H1 (cell line): ENCODE measurements at regions not wholly inside any gene's neighbourhood (a gene's known extent, or its start where the extent isn't known, plus 50 kb on each side); places are given as distances from the start of the nearest gene placed in this dataset.

ENCODE experiments used
- CTCF ChIA-PET: fragments of 300-600 bp; sonication (Branson Sonifier 250); formaldehyde crosslinking; loops from one replicate; lab custom pipeline; 2021; ENCODE audit not compliant: partially characterized antibody; lab: Charles Lee
- POLR2A ChIA-PET: fragments of 300-600 bp; sonication (Branson Sonifier 250); formaldehyde crosslinking; loops from one replicate; lab custom pipeline; 2021; ENCODE audit warnings: inconsistent platforms; ENCODE audit not compliant: partially characterized antibody; lab: Charles Lee
- DNase-seq, 2 experiments: peaks; one replicate each; pipeline versions ENCODE4 v3.0.0 to v3.0.0-alpha.2; 2010 to 2022; ENCODE audit warnings: low spot score in 2 of 2, low read depth in 1 of 2, mixed read lengths in 1 of 2
- FAIRE-seq: peaks from 2 replicates; lab custom pipeline; 2011; peaks lifted over from hg19 to GRCh38; lab: Jason Lieb, UNC
- H2AFZ ChIP-seq: 2 replicates; pipeline ENCODE4 v1.8.1; 2012; ENCODE audit warnings: low read length, inconsistent platforms
- H2AK5ac ChIP-seq: 2 replicates; pipeline ENCODE4 v1.6.1; 2013; ENCODE audit warnings: low read depth, low read length
- H2BK120ac ChIP-seq: replicated peaks from 2 replicates; pipeline ENCODE3; 2013; ENCODE audit warnings: low read depth, low read length, inconsistent platforms
- H2BK12ac ChIP-seq: 2 replicates; pipeline ENCODE4 v1.6.1; 2013; ENCODE audit warnings: low read depth, low read length
- H2BK15ac ChIP-seq: 2 replicates; pipeline ENCODE4 v1.6.1; 2013; ENCODE audit warnings: low read length
- H2BK20ac ChIP-seq: 2 replicates; pipeline ENCODE4 v1.6.1; 2013; ENCODE audit warnings: low read length
- H2BK5ac ChIP-seq: 2 replicates; pipeline ENCODE4 v1.6.1; 2013; ENCODE audit warnings: low read depth, low read length
- H3K14ac ChIP-seq: 2 replicates; pipeline ENCODE4 v1.6.1; 2013; ENCODE audit warnings: inconsistent platforms; ENCODE audit not compliant: insufficient read length
- H3K18ac ChIP-seq: 2 replicates; pipeline ENCODE4 v1.6.1; 2013; ENCODE audit warnings: low read length; ENCODE audit errors: extremely low read depth
- H3K23ac ChIP-seq: 2 replicates; pipeline ENCODE4 v1.6.1; 2013; ENCODE audit warnings: inconsistent platforms; ENCODE audit not compliant: insufficient read length
- H3K23me2 ChIP-seq: 2 replicates; pipeline ENCODE4 v1.6.1; 2013; ENCODE audit warnings: low read depth, low read length
- H3K27ac ChIP-seq: 2 replicates; pipeline ENCODE4 v1.6.1; 2011; ENCODE audit warnings: low read depth, low read length, inconsistent platforms
- H3K27me3 ChIP-seq, 4 experiments: replicated peaks in 1 of 4; 1 replicate in 1 of 4; 2 replicates in 3 of 4; pipeline versions ENCODE4 v1.6.1 to v1.8.1; 2011 to 2013; ENCODE audit warnings: low read length in 3 of 4, mild to moderate bottlenecking in 3 of 4, inconsistent platforms in 2 of 4, mixed read lengths in 2 of 4, moderate library complexity in 1 of 4; ENCODE audit not compliant: control insufficient read depth in 3 of 4, insufficient read depth in 3 of 4; ENCODE audit errors: extremely low read depth in 1 of 4
- H3K36me3 ChIP-seq, 4 experiments: 2 replicates each; pipeline versions ENCODE4 v1.6.1 to v1.8.1; 2011 to 2013; ENCODE audit warnings: mild to moderate bottlenecking in 4 of 4, low read length in 3 of 4, moderate library complexity in 2 of 4, control low read depth in 1 of 4, inconsistent platforms in 1 of 4; ENCODE audit not compliant: insufficient read depth in 4 of 4, control insufficient read depth in 2 of 4
- H3K4ac ChIP-seq: replicated peaks from 2 replicates; pipeline ENCODE3; 2013; ENCODE audit warnings: low read length, low read depth, mixed read lengths, inconsistent platforms; ENCODE audit not compliant: insufficient read length
- H3K4me1 ChIP-seq, 4 experiments: replicated peaks in 1 of 4; 1 replicate in 1 of 4; 2 replicates in 3 of 4; pipeline versions ENCODE4 v1.6.1 to v1.8.1; 2011 to 2013; ENCODE audit warnings: low read length in 3 of 4, inconsistent platforms in 2 of 4, mixed read lengths in 1 of 4; ENCODE audit not compliant: insufficient read depth in 4 of 4, control insufficient read depth in 3 of 4
- H3K4me2 ChIP-seq, 2 experiments: 2 replicates each; pipeline versions ENCODE4 v1.6.1 to v1.8.1; 2011 to 2013; ENCODE audit warnings: low read depth in 2 of 2, low read length in 2 of 2, control low read depth in 1 of 2, inconsistent platforms in 1 of 2, mild to moderate bottlenecking in 1 of 2; ENCODE audit not compliant: insufficient read depth in 1 of 2
- H3K4me3 ChIP-seq, 4 experiments: fragments of 200-600, 300-600 bp in 1 of 4; sonication (generic), shearing (Covaris generic), sonication (Bioruptor Twin) in 1 of 4; 2 replicates each; pipeline versions ENCODE4 v1.5.1 to v1.8.1; 2011 to 2016; ENCODE audit warnings: low read length in 4 of 4, low read depth in 3 of 4, control low read depth in 2 of 4, inconsistent platforms in 2 of 4, mild to moderate bottlenecking in 2 of 4, mixed read lengths in 1 of 4, moderate library complexity in 1 of 4; ENCODE audit not compliant: insufficient read depth in 2 of 4; ENCODE audit errors: extremely low read depth in 1 of 4
- H3K56ac ChIP-seq: replicated peaks from 2 replicates; pipeline ENCODE3; 2013; ENCODE audit warnings: low read depth, mild to moderate bottlenecking, mixed read lengths, low read length, inconsistent platforms; ENCODE audit not compliant: insufficient read length
- H3K79me1 ChIP-seq: 2 replicates; pipeline ENCODE4 v1.6.1; 2013; ENCODE audit warnings: low read depth, low read length, control low read depth
- H3K79me2 ChIP-seq, 2 experiments: 2 replicates each; pipeline versions ENCODE4 v1.6.1 to v1.8.1; 2012 to 2013; ENCODE audit warnings: low read length in 2 of 2, mild to moderate bottlenecking in 2 of 2, inconsistent platforms in 1 of 2; ENCODE audit not compliant: insufficient read depth in 2 of 2, control insufficient read depth in 1 of 2
- H3K9ac ChIP-seq, 4 experiments: replicated peaks in 1 of 4; 1 replicate in 1 of 4; 2 replicates in 3 of 4; pipeline versions ENCODE4 v1.6.1 to v1.8.1; 2011 to 2013; ENCODE audit warnings: low read depth in 3 of 4, low read length in 3 of 4, control low read depth in 2 of 4, mild to moderate bottlenecking in 2 of 4, moderate library complexity in 2 of 4, inconsistent platforms in 1 of 4; ENCODE audit errors: extremely low read depth in 1 of 4
- H3K9me3 ChIP-seq, 2 experiments: 2 replicates each; pipeline versions ENCODE4 v1.6.1 to v1.8.1; 2012 to 2013; ENCODE audit warnings: mild to moderate bottlenecking in 2 of 2, moderate library complexity in 2 of 2, control low read depth in 1 of 2, inconsistent platforms in 1 of 2, low read depth in 1 of 2, low read length in 1 of 2, mixed read lengths in 1 of 2; ENCODE audit not compliant: insufficient read depth in 2 of 2
- H4K20me1 ChIP-seq, 2 experiments: replicated peaks in 1 of 2; 2 replicates each; pipeline versions ENCODE3 to v1.8.1; 2011 to 2013; ENCODE audit warnings: inconsistent platforms in 2 of 2, low read length in 2 of 2, mild to moderate bottlenecking in 1 of 2; ENCODE audit not compliant: insufficient read depth in 2 of 2, control insufficient read depth in 1 of 2
- H4K5ac ChIP-seq: 2 replicates; pipeline ENCODE4 v1.6.1; 2013; ENCODE audit warnings: low read length, low read depth, mixed read lengths, inconsistent platforms; ENCODE audit not compliant: insufficient read length
- H4K8ac ChIP-seq: 2 replicates; pipeline ENCODE4 v1.8.0; 2013; ENCODE audit warnings: mild to moderate bottlenecking, moderate library complexity, low read length, inconsistent platforms; ENCODE audit not compliant: insufficient read depth; ENCODE audit errors: extremely low read depth
- H4K91ac ChIP-seq: replicated peaks from 2 replicates; pipeline ENCODE3; 2013; ENCODE audit warnings: low read length, mixed read lengths, inconsistent platforms; ENCODE audit not compliant: insufficient read length
- ATF3 ChIP-seq: IDR thresholded peaks from 2 replicates; pipeline ENCODE4 v1.6.1; 2011; ENCODE audit warnings: low read depth, mild to moderate bottlenecking, low read length; ENCODE audit not compliant: insufficient read depth
- BCL11A ChIP-seq, 2 experiments: IDR thresholded peaks; one replicate each; pipeline ENCODE4 v1.6.1; 2011; ENCODE audit warnings: low read depth in 2 of 2, low read length in 2 of 2, mild to moderate bottlenecking in 2 of 2
- CBX5 ChIP-seq: fragments of 300-800, 300-1000 bp; sonication (generic); IDR thresholded peaks from 2 replicates; pipeline ENCODE4 v1.7.1; 2016; ENCODE audit warnings: antibody characterized with exemption, low read length, low read depth
- CEBPB ChIP-seq: IDR thresholded peaks from 2 replicates; pipeline ENCODE4 v1.6.1; 2012; ENCODE audit warnings: low read depth, low read length
- CHD1 ChIP-seq: IDR thresholded peaks from 2 replicates; pipeline ENCODE4 v1.6.1; 2012; ENCODE audit warnings: low read depth, low read length, improper control_type of control experiment
- EGR1 ChIP-seq: IDR thresholded peaks from 2 replicates; pipeline ENCODE4 v1.6.1; 2011; ENCODE audit warnings: low read depth, low read length, borderline replicate concordance
- FOSL1 ChIP-seq: IDR thresholded peaks from 2 replicates; pipeline ENCODE4 v1.6.1; 2011; ENCODE audit warnings: mild to moderate bottlenecking, low read depth, low read length, moderate library complexity; ENCODE audit not compliant: insufficient read depth
- GTF2F1 ChIP-seq: IDR thresholded peaks from 2 replicates; pipeline ENCODE4 v1.6.1; 2012; ENCODE audit warnings: low read depth, low read length, improper control_type of control experiment, borderline replicate concordance
- JUN ChIP-seq: IDR thresholded peaks from 2 replicates; pipeline ENCODE4 v1.6.1; 2011; ENCODE audit warnings: low read depth, mild to moderate bottlenecking, improper control_type of control experiment, low read length
- NANOG ChIP-seq: IDR thresholded peaks from 2 replicates; pipeline ENCODE4 v1.6.1; 2011; ENCODE audit warnings: low read length, low read depth, mild to moderate bottlenecking, inconsistent platforms; ENCODE audit not compliant: insufficient read depth, poor library complexity, severe bottlenecking
- POLR2A ChIP-seq, 2 experiments: IDR thresholded peaks; 1 replicate in 1 of 2; 2 replicates in 1 of 2; pipeline ENCODE4 v1.6.1; 2011; ENCODE audit warnings: low read depth in 2 of 2, low read length in 2 of 2, mild to moderate bottlenecking in 2 of 2; ENCODE audit errors: control extremely low read depth in 1 of 2
- RAD21 ChIP-seq, 2 experiments: IDR thresholded peaks in 1 of 2; conservative IDR thresholded peaks in 1 of 2; 2 replicates each; pipeline ENCODE4 v1.6.1; 2011; ENCODE audit warnings: low read depth in 2 of 2, low read length in 2 of 2, improper control_type of control experiment in 1 of 2, inconsistent platforms in 1 of 2, mild to moderate bottlenecking in 1 of 2, moderate library complexity in 1 of 2
- TBP ChIP-seq: IDR thresholded peaks from 2 replicates; pipeline ENCODE4 v1.6.1; 2011; ENCODE audit warnings: low read depth, low read length, improper control_type of control experiment
- USF2 ChIP-seq: IDR thresholded peaks from 2 replicates; pipeline ENCODE4 v1.6.1; 2011; ENCODE audit warnings: low read length, improper control_type of control experiment
- WGBS, 2 experiments: shearing (Covaris generic) in 1 of 2; methylation state at CpG; one replicate each; pipeline versions ENCODE4 v1.1.6 to v1.1.7; 2013 to 2015; ENCODE audit warnings: low lambda C conversion rate in 2 of 2, mixed read lengths in 2 of 2, inconsistent platforms in 1 of 2, low coverage in 1 of 2, missing lambda C conversion rate in 1 of 2; ENCODE audit not compliant: insufficient replicate concordance in 2 of 2, insufficient coverage in 1 of 2, insufficient read length in 1 of 2; ENCODE audit errors: extremely low coverage in 1 of 2, missing lambda C conversion rate in 1 of 2; 5-methylcytosine and 5-hydroxymethylcytosine counted together

- Histone ChIP-seq H2BK5ac (no peak overlapping the region), H3K79me2 (no peaks in the 10 kb centered on the region), H3K4me1 (no peaks in the 10 kb centered on the region), H3K9me3 (no peaks in the 10 kb centered on the region), H3K9ac (no peak overlapping the region), H3K23me2 (no peaks in the 10 kb centered on the region), H3K23ac (no peak overlapping the region), H3K18ac (no peak overlapping the region), H2BK12ac (0 out of 2 replicates have a peak overlapping the region, but pooled peaks have one; percentile 60), H2BK15ac (no peak overlapping the region), H3K56ac (no peak overlapping the region), H3K4me3 (no peak overlapping the region), H3K36me3 (no peaks in the 10 kb centered on the region), H3K27ac (no peak overlapping the region), H4K5ac (no peak overlapping the region), H3K27me3 (no peaks in the 10 kb centered on the region), H2BK120ac (no peak overlapping the region), H3K4me2 (no peak overlapping the region), H2AK5ac (no peak overlapping the region), H4K20me1 (no peaks in the 10 kb centered on the region), H3K4ac (no peak overlapping the region), H4K8ac (no peak overlapping the region), H3K14ac (no peak overlapping the region), H3K79me1 (no peaks in the 10 kb centered on the region), H2AFZ (no peak overlapping the region), H4K91ac (no peak overlapping the region), H2BK20ac (no peak overlapping the region)
- 88% methylated on average over 9 of the region's 9 CpGs; no CpG with 5 or more reads in 1 of the 2 experiments for WGBS, 2 experiments
- DNase-seq (no peak), FAIRE-seq (no peak)
- ChIA-PET CTCF (no interaction called here), POLR2A (no interaction called here)
- TF ChIP-seq POLR2A (IDR thresholded peaks at IDR 0.05; ENCODE audit: control extremely low read depth in 1 of 2, low read depth in 2 of 2, low read length in 2 of 2) (no peak), NANOG (no peak), BCL11A (IDR thresholded peaks at IDR 0.05; ENCODE audit: low read depth in 2 of 2, low read length in 2 of 2) (no peak), CEBPB (no peak), CHD1 (no peak), ATF3 (no peak), GTF2F1 (no peak), RAD21 (IDR thresholded peaks at IDR 0.05 in 1 of 2, conservative IDR thresholded peaks at IDR 0.05 in 1 of 2; ENCODE audit: low read depth in 2 of 2, low read length in 2 of 2) (no peak), USF2 (no peak), EGR1 (no peak), FOSL1 (no peak), TBP (no peak), JUN (no peak), CBX5 (no peak)
Measured at GRCh38 chr10:130571674-130572073, 435.5 kb downstream of the GLRX3 start.
